Natural killer cell treated with Interleukin-12 subunit alpha and Interleukin-12 subunit beta and Interleukin-15 and Interleukin-18, amount 100 ng/mL, for 72 hours (primary cell): ENCODE measurements at regions not wholly inside any gene's neighbourhood (a gene's known extent, or its start where the extent isn't known, plus 50 kb on each side); places are given as distances from the start of the nearest gene placed in this dataset.
"Not testable (repeated sequence)": the region's sequence is repeated elsewhere in the genome, so short reads cannot be mapped to it uniquely, and the experiment has no call there.

ENCODE experiments used
- ATAC-seq, 2 donors: fragments of 150-1000 bp; cut with Tn5 transposase in 1 of 2; sonication (Bioruptor Pico), chemical (Tn5 transposase) in 1 of 2; 2 replicates each; pipeline ENCODE4 v1.10.0; 2021
- DNase-seq: peaks from one replicate; pipeline ENCODE4 v3.0.0; 2022; ENCODE audit warnings: low spot score
- H3K27ac Mint-ChIP-seq, 2 donors: 1 replicate in 1 of 2; 2 replicates in 1 of 2; pipeline ENCODE4 v1.8.0; 2022; ENCODE audit warnings: mixed read lengths in 2 of 2, mild to moderate bottlenecking in 1 of 2, moderate library complexity in 1 of 2
- H3K27me3 Mint-ChIP-seq, 2 donors: 1 replicate in 1 of 2; 2 replicates in 1 of 2; pipeline ENCODE4 v1.8.0; 2022; ENCODE audit warnings: mixed read lengths in 2 of 2
- H3K36me3 Mint-ChIP-seq: one replicate; pipeline ENCODE4 v1.8.0; 2022; ENCODE audit warnings: mixed read lengths
- H3K4me1 Mint-ChIP-seq, 2 donors: 1 replicate in 1 of 2; 2 replicates in 1 of 2; pipeline ENCODE4 v1.8.0; 2022; ENCODE audit warnings: low read depth in 2 of 2, mixed read lengths in 2 of 2, mild to moderate bottlenecking in 1 of 2
- H3K4me3 Mint-ChIP-seq: one replicate; pipeline ENCODE4 v1.8.0; 2022; ENCODE audit warnings: mixed read lengths
- H3K9me3 Mint-ChIP-seq: 2 replicates; pipeline ENCODE4 v1.8.0; 2022; ENCODE audit warnings: mixed read lengths

DNA sequence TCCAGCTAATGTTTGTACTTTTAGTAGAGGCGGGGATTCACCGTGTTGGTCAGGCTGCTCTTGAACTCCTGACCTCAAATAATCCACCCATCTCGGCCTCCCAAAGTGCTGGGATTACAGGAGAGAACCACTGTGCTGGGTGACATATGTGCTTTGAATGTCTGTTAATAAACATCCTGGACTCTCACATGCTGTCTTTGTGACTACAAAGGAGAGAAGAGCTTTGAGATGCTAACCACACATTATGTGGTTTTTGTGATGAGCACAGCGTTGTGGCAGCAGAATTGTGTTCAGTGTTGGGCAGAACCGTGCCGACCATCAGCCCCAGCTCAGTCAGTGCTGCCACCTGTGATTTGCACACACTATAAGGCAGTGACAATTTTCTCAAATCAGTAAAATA lies 500.1 kb upstream of the KLF6 start:
- Mint-ChIP-seq H3K4me1 (peaks cover 6 to 12% of the 10 kb centered on the region in 2 donors), H3K27ac (peak overlapping the region in 1 of 2 donors; percentile 47), H3K9me3 (no peaks in the 10 kb centered on the region), H3K27me3 (peaks cover 0 to 19% of the 10 kb centered on the region in 2 donors), H3K4me3 (no peak overlapping the region), H3K36me3 (no peaks in the 10 kb centered on the region)
- peak in 1 of 2 donors; percentile 72 for ATAC-seq
- DNase-seq, result no peak

DNA sequence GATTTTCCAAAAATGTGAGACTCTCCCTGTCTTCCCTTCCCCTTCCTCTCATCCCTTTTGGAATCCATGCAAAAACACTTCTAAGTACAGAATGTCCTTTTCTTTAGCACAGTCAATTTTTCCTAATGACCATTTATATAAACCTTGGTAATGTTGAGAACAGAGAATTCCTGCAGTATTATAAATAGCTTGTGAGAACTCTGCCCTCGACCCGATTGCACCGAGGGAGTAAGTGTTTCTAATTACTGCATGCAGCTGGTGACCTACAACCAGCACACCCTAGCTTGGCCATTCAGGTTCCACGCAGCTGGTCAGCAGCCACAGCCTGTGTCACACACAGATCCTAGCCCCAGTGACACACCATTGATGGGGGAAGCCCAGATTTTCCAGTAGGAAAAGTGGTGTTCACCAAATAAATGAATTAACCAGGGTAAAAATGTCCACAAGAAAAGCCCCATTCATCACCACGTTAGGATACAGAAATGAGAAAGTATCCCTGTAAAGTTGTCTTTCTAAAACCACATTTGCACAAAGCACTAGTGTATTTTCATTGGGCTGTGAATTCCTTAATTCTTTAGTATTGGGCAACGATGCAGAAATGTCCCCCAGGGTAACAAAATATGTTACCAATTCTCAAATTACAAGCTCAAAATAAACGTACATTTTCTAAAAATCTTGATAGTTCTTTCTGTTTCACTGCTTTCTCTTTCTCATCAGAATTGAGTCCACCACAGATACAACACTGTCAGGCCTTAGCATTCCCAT lies 499.0 kb upstream of the KLF6 start:
- no peak for ATAC-seq
- H3K27ac Mint-ChIP-seq, result no peak overlapping the region
- peaks cover 0 to 15% of the 10 kb centered on the region in 2 donors for H3K27me3 Mint-ChIP-seq
- H3K36me3 Mint-ChIP-seq, result no peaks in the 10 kb centered on the region
- H3K9me3 Mint-ChIP-seq, result no peaks in the 10 kb centered on the region
- H3K4me3 Mint-ChIP-seq, result no peak overlapping the region
- peaks cover 6 to 12% of the 10 kb centered on the region in 2 donors for H3K4me1 Mint-ChIP-seq
- DNase-seq, result no peak

DNA sequence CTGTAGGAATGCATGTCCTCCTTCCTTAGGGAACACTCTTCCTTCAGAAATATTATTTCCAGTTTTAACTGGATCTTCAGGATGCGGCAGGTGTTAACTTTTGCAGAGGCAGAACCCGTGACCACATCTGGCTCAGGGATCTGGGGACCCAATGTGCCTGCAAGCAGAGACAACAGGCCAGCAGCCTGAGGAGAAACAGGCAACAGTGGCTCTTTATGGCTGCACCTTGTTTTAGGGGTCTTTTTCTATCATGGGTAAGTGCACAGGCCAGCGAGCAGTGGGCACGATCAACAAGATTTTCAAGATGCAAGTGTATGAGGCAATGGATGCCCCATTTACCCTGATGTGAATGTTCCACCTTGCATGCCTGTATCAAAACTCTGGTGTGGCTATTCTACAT lies 497.5 kb upstream of the KLF6 start:
- Mint-ChIP-seq H3K9me3 (no peaks in the 10 kb centered on the region), H3K4me3 (no peak overlapping the region), H3K27ac (no peak overlapping the region), H3K27me3 (peaks cover 0 to 10% of the 10 kb centered on the region in 2 donors), H3K4me1 (peaks cover 6 to 12% of the 10 kb centered on the region in 2 donors), H3K36me3 (no peaks in the 10 kb centered on the region)
- ATAC-seq (no peak), DNase-seq (no peak)

DNA sequence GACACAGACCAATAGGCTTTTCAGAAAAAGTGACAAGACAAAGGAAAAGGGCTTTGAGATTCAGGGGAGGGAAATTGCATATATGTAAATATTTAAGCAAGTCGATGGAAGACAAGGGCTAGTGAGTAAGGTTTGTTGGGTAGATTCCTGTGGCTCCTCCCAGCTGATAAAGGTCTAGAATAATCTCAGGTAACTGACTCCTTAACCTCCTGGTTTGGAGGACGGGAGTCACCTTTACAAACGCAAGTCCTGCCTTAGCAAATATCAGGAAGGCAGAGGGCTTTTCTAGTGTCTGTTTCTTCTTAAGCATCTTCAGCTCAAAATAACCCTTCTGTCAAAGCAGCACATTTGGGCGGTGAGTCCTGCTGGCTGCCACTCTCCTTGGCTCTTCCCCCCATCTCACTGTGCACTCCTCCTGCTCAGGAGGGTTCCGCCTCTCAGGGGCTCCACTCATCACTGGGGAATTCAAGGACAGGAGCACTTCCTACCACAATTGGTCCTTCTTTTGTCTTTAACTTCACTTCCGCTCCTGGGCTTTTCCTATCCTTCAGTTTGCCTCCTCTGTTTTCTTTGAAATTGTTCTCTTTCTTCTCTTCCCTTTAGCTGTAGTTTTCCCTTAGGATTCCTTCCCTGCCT lies 496.3 kb upstream of the KLF6 start:
- DNase-seq, result no peak
- H3K27ac Mint-ChIP-seq, result no peak overlapping the region
- H3K27me3 Mint-ChIP-seq, result peaks cover 0 to 10% of the 10 kb centered on the region in 2 donors
- no peak overlapping the region for H3K4me3 Mint-ChIP-seq
- H3K9me3 Mint-ChIP-seq, result no peaks in the 10 kb centered on the region
- ATAC-seq, result no peak
- H3K4me1 Mint-ChIP-seq, result peaks cover 6 to 9% of the 10 kb centered on the region in 2 donors
- no peaks in the 10 kb centered on the region for H3K36me3 Mint-ChIP-seq

DNA sequence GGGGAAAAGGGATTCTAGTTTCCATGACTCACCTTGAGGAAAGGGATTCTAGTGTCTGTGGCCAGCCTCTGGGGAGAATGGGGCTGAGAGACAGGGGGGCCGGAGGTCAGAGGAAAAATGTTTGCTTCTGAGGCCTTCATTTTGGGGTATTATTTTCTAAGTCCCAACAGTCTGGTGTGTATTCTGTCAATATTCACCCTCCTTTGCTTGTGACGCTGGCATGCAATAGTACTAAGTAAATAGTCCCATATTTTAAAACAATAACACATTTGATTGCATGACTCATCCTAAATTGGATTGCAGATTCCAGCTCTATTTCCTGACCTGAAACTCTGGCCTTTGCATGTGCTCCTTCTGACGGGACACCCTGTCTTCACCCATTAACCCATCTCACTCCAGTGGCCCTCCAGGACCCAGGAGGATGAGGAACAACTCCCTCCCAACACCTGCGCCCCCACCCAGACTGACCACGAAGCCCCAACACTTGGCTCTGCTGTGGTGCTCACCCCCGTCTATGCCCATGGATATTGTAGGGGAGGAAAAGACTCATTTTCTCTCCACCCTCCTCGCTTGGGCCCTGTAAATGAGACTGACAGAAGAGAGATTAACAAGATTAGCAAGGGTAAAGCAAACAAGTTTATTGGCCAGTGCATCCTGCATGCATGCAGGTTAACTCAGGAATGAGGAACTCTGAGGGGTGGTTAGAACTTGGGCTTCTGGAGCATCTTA lies 495.6 kb upstream of the KLF6 start:
- ATAC-seq (no peak), DNase-seq (no peak)
- H3K27me3 Mint-ChIP-seq, result peaks cover 0 to 10% of the 10 kb centered on the region in 2 donors
- no peaks in the 10 kb centered on the region for H3K9me3 Mint-ChIP-seq
- H3K4me1 Mint-ChIP-seq, result peaks cover 6 to 7% of the 10 kb centered on the region in 2 donors
- no peak overlapping the region for H3K4me3 Mint-ChIP-seq
- H3K36me3 Mint-ChIP-seq, result no peaks in the 10 kb centered on the region
- H3K27ac Mint-ChIP-seq, result no peak overlapping the region

DNA sequence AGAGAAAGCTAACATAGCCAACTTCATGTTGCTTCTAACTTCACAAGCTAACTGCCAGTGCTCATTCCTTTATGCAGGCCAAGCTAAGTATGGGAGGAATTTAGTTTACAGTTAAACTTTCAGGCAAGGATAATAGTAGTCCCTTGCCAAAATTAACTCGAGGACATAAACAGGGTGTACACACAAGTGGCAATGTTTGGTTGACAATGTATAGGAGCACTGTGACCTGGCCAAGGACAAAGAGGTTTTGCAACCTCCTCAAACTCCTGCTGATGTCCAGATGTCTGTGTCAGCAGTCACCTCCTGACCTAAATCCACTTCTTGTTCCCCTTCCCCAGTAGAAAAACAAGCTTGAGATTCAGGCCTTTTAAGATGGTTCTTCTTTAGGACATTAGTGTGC lies 494.6 kb upstream of the KLF6 start:
- Mint-ChIP-seq H3K9me3 (no peaks in the 10 kb centered on the region), H3K27me3 (peaks cover 0 to 10% of the 10 kb centered on the region in 2 donors), H3K4me3 (no peak overlapping the region), H3K27ac (no peak overlapping the region), H3K36me3 (no peaks in the 10 kb centered on the region), H3K4me1 (no peaks in the 10 kb centered on the region)
- DNase-seq (no peak), ATAC-seq (no peak)

DNA sequence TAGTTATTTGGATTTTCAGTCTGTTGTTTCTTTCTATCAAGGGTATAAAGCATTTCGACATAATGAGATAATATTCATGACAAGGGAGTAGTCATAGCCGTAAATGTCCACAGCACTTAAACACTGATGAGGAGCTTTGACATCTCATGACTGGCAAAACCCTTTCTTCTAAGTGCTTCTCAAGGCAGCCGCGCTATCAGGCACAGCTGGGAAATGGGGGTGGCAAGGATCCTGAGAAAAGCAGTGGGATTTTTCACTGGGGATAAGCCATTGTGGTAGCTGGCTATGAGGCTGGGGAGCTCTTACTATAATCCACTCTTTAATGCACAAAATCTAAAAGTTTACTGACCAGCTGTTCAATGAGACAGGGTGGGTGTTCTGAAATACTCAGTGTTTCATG lies 493.2 kb upstream of the KLF6 start:
- Mint-ChIP-seq H3K4me3 (no peak overlapping the region), H3K36me3 (no peaks in the 10 kb centered on the region), H3K27me3 (peaks cover 0 to 10% of the 10 kb centered on the region in 2 donors), H3K27ac (no peak overlapping the region), H3K4me1 (no peaks in the 10 kb centered on the region), H3K9me3 (no peaks in the 10 kb centered on the region)
- ATAC-seq, result no peak
- no peak for DNase-seq

DNA sequence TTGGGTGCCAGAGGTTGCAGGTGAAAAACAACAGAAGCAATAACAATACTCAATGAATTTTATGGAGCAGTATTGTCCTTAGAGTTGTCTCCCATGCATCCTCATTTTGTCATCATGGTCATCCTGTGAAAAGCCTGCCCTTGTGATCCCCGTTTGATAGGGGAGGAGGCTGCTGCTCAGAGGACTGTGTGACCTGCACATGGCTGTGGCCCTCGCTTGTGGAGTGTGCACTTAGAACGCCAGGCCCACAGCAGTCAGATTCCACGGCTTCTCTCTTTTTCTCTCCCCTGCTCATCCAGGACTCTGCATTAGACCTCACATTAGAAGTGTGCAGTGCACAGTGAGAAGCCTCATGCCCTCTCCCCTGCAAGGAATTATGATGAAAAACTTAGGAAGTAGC lies 491.1 kb upstream of the KLF6 start:
- peaks cover 0 to 2% of the 10 kb centered on the region in 2 donors for H3K27me3 Mint-ChIP-seq
- no peaks in the 10 kb centered on the region for H3K4me1 Mint-ChIP-seq
- ATAC-seq (no peak), DNase-seq (no peak)
- H3K9me3 Mint-ChIP-seq, result no peaks in the 10 kb centered on the region
- no peaks in the 10 kb centered on the region for H3K36me3 Mint-ChIP-seq
- H3K27ac Mint-ChIP-seq, result no peak overlapping the region
- no peak overlapping the region for H3K4me3 Mint-ChIP-seq

DNA sequence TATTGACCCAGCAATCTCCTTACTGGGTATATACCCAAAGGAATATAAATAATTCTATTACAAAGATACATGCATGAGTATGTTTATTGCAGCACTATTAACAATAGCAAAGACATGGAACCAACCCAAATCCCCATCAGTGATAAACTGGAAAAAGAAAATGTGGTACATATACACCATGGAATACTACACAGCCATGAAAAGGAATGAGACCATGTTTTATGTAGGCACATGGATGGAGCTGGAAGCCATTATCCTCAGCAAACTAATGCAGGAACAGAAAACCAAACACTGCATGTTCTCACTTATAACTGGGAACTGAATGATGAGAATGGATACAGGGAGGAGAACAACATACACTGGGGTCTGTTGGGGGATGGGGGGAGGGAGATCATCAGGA lies 489.7 kb upstream of the KLF6 start:
- H3K4me3 Mint-ChIP-seq, H3K9me3 Mint-ChIP-seq, H3K4me1 Mint-ChIP-seq, H3K27me3 Mint-ChIP-seq, H3K36me3 Mint-ChIP-seq, ATAC-seq, DNase-seq, H3K27ac Mint-ChIP-seq: not testable (repeated sequence)

DNA sequence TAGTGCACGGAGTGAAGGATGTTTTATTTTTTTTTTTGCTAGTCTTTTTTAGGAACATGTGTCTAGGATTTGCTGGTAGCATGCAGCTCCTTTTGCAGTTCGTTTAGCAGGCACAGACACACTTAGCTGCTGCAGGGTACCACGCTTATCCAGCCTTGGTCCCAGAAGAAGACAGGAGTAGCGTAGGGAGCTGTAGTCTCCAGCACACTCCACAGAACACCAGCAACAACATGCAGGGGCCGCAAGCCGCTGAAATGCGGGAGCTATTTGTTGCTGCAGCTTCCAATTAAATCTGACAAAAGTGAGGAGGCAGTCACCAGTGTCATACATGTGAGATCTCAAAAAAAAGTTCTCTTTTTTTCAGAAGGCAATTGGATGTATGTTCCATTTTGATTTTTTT lies 486.2 kb upstream of the KLF6 start:
- H3K27ac Mint-ChIP-seq, result no peak overlapping the region
- DNase-seq (no peak), ATAC-seq (no peak)
- peaks cover 11 to 18% of the 10 kb centered on the region in 2 donors for H3K27me3 Mint-ChIP-seq
- H3K9me3 Mint-ChIP-seq, result no peaks in the 10 kb centered on the region
- H3K4me1 Mint-ChIP-seq, result peaks cover 0 to 7% of the 10 kb centered on the region in 2 donors
- H3K4me3 Mint-ChIP-seq, result no peak overlapping the region
- no peaks in the 10 kb centered on the region for H3K36me3 Mint-ChIP-seq

DNA sequence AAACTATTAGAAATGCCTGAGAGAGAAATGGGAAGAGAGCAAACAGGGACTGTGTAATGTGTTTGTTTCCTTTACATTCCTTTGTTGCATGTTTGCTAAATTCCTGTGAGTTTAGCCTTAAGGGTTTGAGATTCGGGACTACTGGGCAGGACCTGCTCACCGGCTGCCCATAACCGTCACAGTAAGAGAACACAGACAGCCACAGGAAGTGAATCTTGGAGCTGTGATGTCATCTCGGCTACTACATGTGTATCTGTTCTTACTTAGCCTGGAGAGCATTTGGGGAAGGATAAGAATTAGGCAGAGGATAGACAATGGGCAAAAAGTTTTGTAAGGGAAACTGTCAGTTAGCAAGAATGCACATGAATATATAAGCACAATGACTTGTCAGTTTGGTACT lies 485.1 kb upstream of the KLF6 start:
- Mint-ChIP-seq H3K27ac (no peak overlapping the region), H3K4me1 (peaks cover 0 to 7% of the 10 kb centered on the region in 2 donors), H3K9me3 (no peaks in the 10 kb centered on the region)

DNA sequence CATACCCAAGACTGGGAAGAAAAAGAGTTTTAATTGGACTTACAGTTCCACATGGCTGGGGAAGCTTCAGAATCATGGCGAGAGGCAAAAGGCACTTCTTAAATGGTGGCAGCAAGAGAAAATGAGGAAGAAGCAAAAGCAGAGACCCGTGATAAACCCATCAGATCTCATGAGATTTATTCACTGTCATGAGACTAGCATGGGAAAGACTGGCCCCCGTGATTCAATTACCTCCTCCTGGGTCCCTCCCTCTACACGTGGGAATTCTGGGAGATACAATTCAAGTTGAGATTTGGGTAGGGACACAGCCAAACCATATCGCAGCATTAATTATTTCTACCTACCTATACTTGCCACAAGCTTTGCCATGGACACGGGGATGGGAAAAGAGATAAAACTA lies 483.5 kb upstream of the KLF6 start:
- H3K4me3 Mint-ChIP-seq, H3K4me1 Mint-ChIP-seq, H3K36me3 Mint-ChIP-seq, DNase-seq, H3K9me3 Mint-ChIP-seq, ATAC-seq: not testable (repeated sequence)
- Mint-ChIP-seq H3K27ac (peak overlapping the region in 1 of 2 donors; percentile 39), H3K27me3 (peaks cover 11 to 18% of the 10 kb centered on the region in 2 donors)

More for the DNA sequence above, 485.1 kb upstream of the KLF6 start:
- DNase-seq (no peak), ATAC-seq (no peak)
- H3K4me3 Mint-ChIP-seq, result no peak overlapping the region
- peaks cover 11 to 18% of the 10 kb centered on the region in 2 donors for H3K27me3 Mint-ChIP-seq
- H3K36me3 Mint-ChIP-seq, result no peaks in the 10 kb centered on the region

DNA sequence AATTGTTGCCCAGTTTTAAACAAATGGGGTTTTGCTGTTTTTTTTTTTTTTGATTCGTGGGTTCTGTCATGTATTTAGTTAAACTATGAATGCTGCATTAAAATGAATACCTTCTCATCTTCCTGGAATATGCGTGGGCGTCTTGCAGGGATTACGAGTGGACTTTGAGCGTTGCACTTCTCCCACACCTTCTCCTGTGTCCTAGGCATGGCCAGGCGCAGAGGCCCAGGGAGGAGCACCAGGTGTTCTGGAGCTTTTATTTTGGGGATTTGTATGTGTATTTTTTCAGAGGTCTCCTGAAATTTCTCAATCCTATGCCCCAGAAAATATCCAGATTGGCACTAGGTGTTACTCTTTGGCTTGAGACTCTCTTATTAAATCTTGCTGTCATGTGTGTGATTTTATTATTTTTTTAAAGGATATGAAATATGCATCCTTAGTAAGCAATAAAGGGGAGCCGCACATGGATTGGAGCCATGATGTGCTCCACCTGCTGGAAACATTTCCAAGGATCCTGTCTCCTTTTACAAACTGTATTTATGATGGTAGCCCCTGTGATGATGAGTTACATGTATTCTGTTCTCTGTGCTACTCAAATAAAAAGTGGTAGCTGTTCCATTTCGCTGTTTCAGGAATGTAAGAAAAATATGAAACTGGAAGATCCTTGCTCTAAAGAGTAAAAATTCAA lies 482.2 kb upstream of the KLF6 start:
- Mint-ChIP-seq H3K27me3 (peaks cover 11 to 18% of the 10 kb centered on the region in 2 donors), H3K27ac (peak overlapping the region in 1 of 2 donors; percentile 39), H3K4me1 (peaks cover 0 to 7% of the 10 kb centered on the region in 2 donors), H3K36me3 (no peaks in the 10 kb centered on the region), H3K4me3 (no peak overlapping the region), H3K9me3 (no peaks in the 10 kb centered on the region)
- ATAC-seq, result no peak
- no peak for DNase-seq
